ENCODE measurements at regions not wholly inside any gene's neighbourhood (a gene's known extent, or its start where the extent isn't known, plus 50 kb on each side); places are given as distances from the start of the nearest gene placed in this dataset.

GRCh38 chr2:52810460-52810859 lies 957.1 kb upstream of the CHAC2 start:
- Histone ChIP-seq H3K4me1 (ENCODE audit: control insufficient read depth in 3 of 3, insufficient read depth in 3 of 3, low read length in 3 of 3) (no peaks in the 10 kb centered on the region), H3K4me3 (ENCODE audit: low read length in 3 of 3) (no peak overlapping the region), H3K36me3 (ENCODE audit: control insufficient read depth in 3 of 3, insufficient read depth in 3 of 3, low read length in 3 of 3) (no peaks in the 10 kb centered on the region), H3K9ac (ENCODE audit: low read depth in 1 of 3, low read length in 3 of 3) (no peak overlapping the region), H3K27ac (ENCODE audit: low read depth, low read length) (no peak overlapping the region), H3K27me3 (ENCODE audit: control insufficient read depth in 3 of 3, insufficient read depth in 3 of 3, low read length in 3 of 3) (no peaks in the 10 kb centered on the region), H3K9me3 (ENCODE audit: control insufficient read depth in 3 of 3, low read length in 3 of 3) (no peaks in the 10 kb centered on the region)

- Histone ChIP-seq H3K27me3 (ENCODE audit: control insufficient read depth in 3 of 3, insufficient read depth in 3 of 3, low read length in 3 of 3) (no peaks in the 10 kb centered on the region), H3K4me1 (ENCODE audit: control insufficient read depth in 3 of 3, insufficient read depth in 3 of 3, low read length in 3 of 3) (no peaks in the 10 kb centered on the region), H3K9ac (ENCODE audit: low read depth in 1 of 3, low read length in 3 of 3) (no peak overlapping the region), H3K9me3 (ENCODE audit: control insufficient read depth in 3 of 3, low read length in 3 of 3) (peaks cover 0 to 4% (median 0%) of the 10 kb centered on the region in 3 donors), H3K36me3 (ENCODE audit: control insufficient read depth in 3 of 3, insufficient read depth in 3 of 3, low read length in 3 of 3) (no peaks in the 10 kb centered on the region), H3K27ac (ENCODE audit: low read depth, low read length) (no peak overlapping the region), H3K4me3 (ENCODE audit: low read length in 3 of 3) (no peak overlapping the region)
These were observed 961.6 kb upstream of the CHAC2 start for GRCh38 chr2:52805901-52806410.

- no peaks in the 10 kb centered on the region for H3K4me1 ChIP-seq (ENCODE audit: control insufficient read depth in 3 of 3, insufficient read depth in 3 of 3, low read length in 3 of 3)
These were observed 973.0 kb upstream of the CHAC2 start for GRCh38 chr2:52794581-52794980.

GRCh38 chr2:52779446-52779845 lies 988.2 kb upstream of the CHAC2 start:
- Histone ChIP-seq H3K27me3 (ENCODE audit: control insufficient read depth in 3 of 3, insufficient read depth in 3 of 3, low read length in 3 of 3) (no peaks in the 10 kb centered on the region), H3K4me3 (ENCODE audit: low read length in 3 of 3) (no peak overlapping the region), H3K9me3 (ENCODE audit: control insufficient read depth in 3 of 3, low read length in 3 of 3) (no peaks in the 10 kb centered on the region), H3K9ac (ENCODE audit: low read depth in 1 of 3, low read length in 3 of 3) (no peak overlapping the region), H3K4me1 (ENCODE audit: control insufficient read depth in 3 of 3, insufficient read depth in 3 of 3, low read length in 3 of 3) (no peaks in the 10 kb centered on the region), H3K27ac (ENCODE audit: low read depth, low read length) (no peak overlapping the region), H3K36me3 (ENCODE audit: control insufficient read depth in 3 of 3, insufficient read depth in 3 of 3, low read length in 3 of 3) (no peaks in the 10 kb centered on the region)

More at GRCh38 chr2:52794581-52794980, 973.0 kb upstream of the CHAC2 start:
- Histone ChIP-seq H3K27me3 (ENCODE audit: control insufficient read depth in 3 of 3, insufficient read depth in 3 of 3, low read length in 3 of 3) (no peaks in the 10 kb centered on the region), H3K9me3 (ENCODE audit: control insufficient read depth in 3 of 3, low read length in 3 of 3) (no peaks in the 10 kb centered on the region), H3K27ac (ENCODE audit: low read depth, low read length) (no peak overlapping the region), H3K9ac (ENCODE audit: low read depth in 1 of 3, low read length in 3 of 3) (no peak overlapping the region), H3K36me3 (ENCODE audit: control insufficient read depth in 3 of 3, insufficient read depth in 3 of 3, low read length in 3 of 3) (no peaks in the 10 kb centered on the region), H3K4me3 (ENCODE audit: low read length in 3 of 3) (no peak overlapping the region)

- H3K9me3 ChIP-seq (ENCODE audit: control insufficient read depth in 3 of 3, low read length in 3 of 3): no peaks in the 10 kb centered on the region
- no peak overlapping the region for H3K9ac ChIP-seq (ENCODE audit: low read depth in 1 of 3, low read length in 3 of 3)
- no peak overlapping the region for H3K4me3 ChIP-seq (ENCODE audit: low read length in 3 of 3)
- no peaks in the 10 kb centered on the region for H3K27me3 ChIP-seq (ENCODE audit: control insufficient read depth in 3 of 3, insufficient read depth in 3 of 3, low read length in 3 of 3)
- no peak overlapping the region for H3K27ac ChIP-seq (ENCODE audit: low read depth, low read length)
- H3K36me3 ChIP-seq (ENCODE audit: control insufficient read depth in 3 of 3, insufficient read depth in 3 of 3, low read length in 3 of 3): no peaks in the 10 kb centered on the region
- H3K4me1 ChIP-seq (ENCODE audit: control insufficient read depth in 3 of 3, insufficient read depth in 3 of 3, low read length in 3 of 3): no peaks in the 10 kb centered on the region
These were observed 991.0 kb upstream of the CHAC2 start for GRCh38 chr2:52776571-52776970.

- Histone ChIP-seq H3K4me1 (ENCODE audit: control insufficient read depth in 3 of 3, insufficient read depth in 3 of 3, low read length in 3 of 3) (no peaks in the 10 kb centered on the region), H3K9ac (ENCODE audit: low read depth in 1 of 3, low read length in 3 of 3) (no peak overlapping the region), H3K36me3 (ENCODE audit: control insufficient read depth in 3 of 3, insufficient read depth in 3 of 3, low read length in 3 of 3) (no peaks in the 10 kb centered on the region), H3K27me3 (ENCODE audit: control insufficient read depth in 3 of 3, insufficient read depth in 3 of 3, low read length in 3 of 3) (no peaks in the 10 kb centered on the region), H3K27ac (ENCODE audit: low read depth, low read length) (no peak overlapping the region), H3K4me3 (ENCODE audit: low read length in 3 of 3) (no peak overlapping the region), H3K9me3 (ENCODE audit: control insufficient read depth in 3 of 3, low read length in 3 of 3) (no peaks in the 10 kb centered on the region)
These were observed 991.9 kb upstream of the CHAC2 start for GRCh38 chr2:52775674-52776073.

GRCh38 chr2:52765735-52766134 lies 1001.9 kb upstream of the CHAC2 start:
- H3K4me1 ChIP-seq (ENCODE audit: control insufficient read depth in 3 of 3, insufficient read depth in 3 of 3, low read length in 3 of 3): no peaks in the 10 kb centered on the region
- no peak overlapping the region for H3K4me3 ChIP-seq (ENCODE audit: low read length in 3 of 3)
- no peaks in the 10 kb centered on the region for H3K27me3 ChIP-seq (ENCODE audit: control insufficient read depth in 3 of 3, insufficient read depth in 3 of 3, low read length in 3 of 3)
- no peak overlapping the region for H3K9ac ChIP-seq (ENCODE audit: low read depth in 1 of 3, low read length in 3 of 3)
- no peaks in the 10 kb centered on the region for H3K36me3 ChIP-seq (ENCODE audit: control insufficient read depth in 3 of 3, insufficient read depth in 3 of 3, low read length in 3 of 3)
- no peaks in the 10 kb centered on the region for H3K9me3 ChIP-seq (ENCODE audit: control insufficient read depth in 3 of 3, low read length in 3 of 3)
- H3K27ac ChIP-seq (ENCODE audit: low read depth, low read length): no peak overlapping the region

- Histone ChIP-seq H3K4me1 (ENCODE audit: control insufficient read depth in 3 of 3, insufficient read depth in 3 of 3, low read length in 3 of 3) (no peaks in the 10 kb centered on the region), H3K9me3 (ENCODE audit: control insufficient read depth in 3 of 3, low read length in 3 of 3) (peaks cover 0 to 2% (median 0%) of the 10 kb centered on the region in 3 donors), H3K4me3 (ENCODE audit: low read length in 3 of 3) (no peak overlapping the region), H3K27ac (ENCODE audit: low read depth, low read length) (no peak overlapping the region), H3K27me3 (ENCODE audit: control insufficient read depth in 3 of 3, insufficient read depth in 3 of 3, low read length in 3 of 3) (no peaks in the 10 kb centered on the region), H3K9ac (ENCODE audit: low read depth in 1 of 3, low read length in 3 of 3) (no peak overlapping the region), H3K36me3 (ENCODE audit: control insufficient read depth in 3 of 3, insufficient read depth in 3 of 3, low read length in 3 of 3) (no peaks in the 10 kb centered on the region)
These were observed 1017.8 kb upstream of the CHAC2 start for GRCh38 chr2:52749764-52750163.

GRCh38 chr2:52745144-52745543 lies 1022.5 kb upstream of the CHAC2 start:
- Histone ChIP-seq H3K36me3 (ENCODE audit: control insufficient read depth in 3 of 3, insufficient read depth in 3 of 3, low read length in 3 of 3) (no peaks in the 10 kb centered on the region), H3K27ac (ENCODE audit: low read depth, low read length) (no peak overlapping the region), H3K9me3 (ENCODE audit: control insufficient read depth in 3 of 3, low read length in 3 of 3) (peaks cover 0 to 2% (median 0%) of the 10 kb centered on the region in 3 donors), H3K9ac (ENCODE audit: low read depth in 1 of 3, low read length in 3 of 3) (no peak overlapping the region), H3K27me3 (ENCODE audit: control insufficient read depth in 3 of 3, insufficient read depth in 3 of 3, low read length in 3 of 3) (no peaks in the 10 kb centered on the region), H3K4me3 (ENCODE audit: low read length in 3 of 3) (no peak overlapping the region), H3K4me1 (ENCODE audit: control insufficient read depth in 3 of 3, insufficient read depth in 3 of 3, low read length in 3 of 3) (no peaks in the 10 kb centered on the region)

- Histone ChIP-seq H3K9me3 (ENCODE audit: control insufficient read depth in 3 of 3, low read length in 3 of 3) (no peaks in the 10 kb centered on the region), H3K4me3 (ENCODE audit: low read length in 3 of 3) (no peak overlapping the region), H3K4me1 (ENCODE audit: control insufficient read depth in 3 of 3, insufficient read depth in 3 of 3, low read length in 3 of 3) (no peaks in the 10 kb centered on the region), H3K27me3 (ENCODE audit: control insufficient read depth in 3 of 3, insufficient read depth in 3 of 3, low read length in 3 of 3) (no peaks in the 10 kb centered on the region), H3K9ac (ENCODE audit: low read depth in 1 of 3, low read length in 3 of 3) (no peak overlapping the region), H3K27ac (ENCODE audit: low read depth, low read length) (no peak overlapping the region), H3K36me3 (ENCODE audit: control insufficient read depth in 3 of 3, insufficient read depth in 3 of 3, low read length in 3 of 3) (no peaks in the 10 kb centered on the region)
These were observed 1034.7 kb upstream of the CHAC2 start for GRCh38 chr2:52732849-52733395.
